SK-N-SH (cell line): ENCODE measurements at regions not wholly inside any gene's neighbourhood (a gene's known extent, or its start where the extent isn't known, plus 50 kb on each side); places are given as distances from the start of the nearest gene placed in this dataset.

Experiments
- CTCF ChIA-PET: fragments of 300-600, 350-600 bp; formaldehyde crosslinking; extraction: SDS; loops from one replicate; lab custom pipeline; 2021; lab: Yijun Ruan, JAX
- POLR2A ChIA-PET: fragments of 350-600 bp; sonication (Branson Sonifier 250); formaldehyde crosslinking; extraction: SDS; loops from one replicate; lab custom pipeline; 2020; ENCODE audit warnings: antibody characterized with exemption, inconsistent platforms; lab: Yijun Ruan, JAX
- DNase-seq: peaks from one replicate; pipeline ENCODE4 v3.0.0; 2012
- H2AFZ ChIP-seq: fragments of 200-600 bp; sonication (generic); 2 replicates; pipeline ENCODE4 v1.8.1; 2016; ENCODE audit warnings: antibody characterized with exemption, mild to moderate bottlenecking, low read depth
- H3F3A ChIP-seq: fragments of 200-600 bp; sonication (generic); replicated peaks from 2 replicates; pipeline ENCODE3; 2016; ENCODE audit warnings: antibody characterized with exemption, mild to moderate bottlenecking; ENCODE audit not compliant: insufficient read depth
- H3K27ac ChIP-seq, 2 experiments: fragments of 200-500 bp in 1 of 2; fragments of 200-600 bp in 1 of 2; sonication (Bioruptor generic) in 1 of 2; sonication (generic), shearing (Covaris generic) in 1 of 2; 2 replicates each; pipeline versions ENCODE4 v1.5.1 to v1.6.1; 2014 to 2016; ENCODE audit warnings: low read depth in 2 of 2, inconsistent platforms in 1 of 2, low read length in 1 of 2, mild to moderate bottlenecking in 1 of 2, mixed read lengths in 1 of 2
- H3K27me3 ChIP-seq: fragments of 200-600 bp; sonication (generic), shearing (Covaris generic); 2 replicates; pipeline ENCODE4 v1.6.1; 2016; ENCODE audit warnings: mixed run types; ENCODE audit not compliant: insufficient read depth
- H3K36me3 ChIP-seq, 2 experiments: fragments of 200-500 bp in 1 of 2; fragments of 200-600 bp in 1 of 2; sonication (Bioruptor generic) in 1 of 2; sonication (generic) in 1 of 2; replicated peaks in 1 of 2; 2 replicates each; pipeline versions ENCODE3 to v1.5.1; 2014 to 2016; ENCODE audit warnings: low read length in 1 of 2, mild to moderate bottlenecking in 1 of 2; ENCODE audit not compliant: insufficient read depth in 2 of 2, control insufficient read depth in 1 of 2
- H3K4me1 ChIP-seq, 2 experiments: fragments of 200-500 bp in 1 of 2; fragments of 200-600 bp in 1 of 2; sonication (Bioruptor generic) in 1 of 2; sonication (generic), shearing (Covaris generic) in 1 of 2; 2 replicates each; pipeline versions ENCODE4 v1.5.1 to v1.6.1; 2014 to 2016; ENCODE audit warnings: low read depth in 1 of 2, low read length in 1 of 2, mixed run types in 1 of 2; ENCODE audit not compliant: insufficient read depth in 2 of 2, control insufficient read depth in 1 of 2
- H3K4me2 ChIP-seq: fragments of 200-600 bp; sonication (generic), shearing (Covaris generic); 2 replicates; pipeline ENCODE4 v1.6.1; 2017; ENCODE audit warnings: mixed run types
- H3K4me3 ChIP-seq, 2 experiments: fragments of 200-500 bp in 1 of 2; fragments of 200-600 bp in 1 of 2; sonication (Bioruptor generic) in 1 of 2; sonication (generic), shearing (Covaris generic) in 1 of 2; 2 replicates each; pipeline versions ENCODE4 v1.5.1 to v1.8.1; 2014 to 2016; ENCODE audit warnings: low read depth in 2 of 2, inconsistent platforms in 1 of 2, low read length in 1 of 2, mild to moderate bottlenecking in 1 of 2, mixed read lengths in 1 of 2, moderate library complexity in 1 of 2
- H3K79me2 ChIP-seq: fragments of 200-600 bp; sonication (generic); 2 replicates; pipeline ENCODE4 v1.8.1; 2017; ENCODE audit warnings: mild to moderate bottlenecking; ENCODE audit not compliant: insufficient read depth
- H3K9ac ChIP-seq: fragments of 200-600 bp; sonication (generic); 2 replicates; pipeline ENCODE4 v1.6.1; 2017; ENCODE audit warnings: mixed run types
- H3K9me2 ChIP-seq: fragments of 200-600 bp; sonication (generic); 2 replicates; pipeline ENCODE4 v1.6.1; 2017; ENCODE audit warnings: mixed run types
- H3K9me3 ChIP-seq: fragments of 200-600 bp; sonication (generic); 2 replicates; pipeline ENCODE4 v1.6.1; 2017; ENCODE audit warnings: mixed run types, mild to moderate bottlenecking, moderate library complexity
- H4K20me1 ChIP-seq: fragments of 200-600 bp; sonication (generic); 2 replicates; pipeline ENCODE4 v1.6.1; 2017; ENCODE audit warnings: mild to moderate bottlenecking, mixed run types; ENCODE audit not compliant: insufficient read depth
- CHD2 ChIP-seq: fragments of 150-350 bp; IDR thresholded peaks from 2 replicates; pipeline ENCODE4 v1.6.1; 2018; ENCODE audit warnings: low read length; ENCODE audit not compliant: partially characterized antibody
- CTCF ChIP-seq: fragments of 200-600 bp; sonication (generic); IDR thresholded peaks from 2 replicates; pipeline ENCODE4 v1.6.1; 2017; ENCODE audit warnings: antibody characterized with exemption, mild to moderate bottlenecking, moderate library complexity
- ELF1 ChIP-seq: IDR thresholded peaks from 2 replicates; pipeline ENCODE4 v1.4.0; 2012
- FOSL2 ChIP-seq: IDR thresholded peaks from 2 replicates; pipeline ENCODE4 v1.4.0; 2012; ENCODE audit warnings: low read depth, mild to moderate bottlenecking, moderate library complexity, borderline replicate concordance
- FOXM1 ChIP-seq: IDR thresholded peaks from 2 replicates; pipeline ENCODE4 v1.4.0; 2012; ENCODE audit warnings: low read depth, mild to moderate bottlenecking
- GATA2 ChIP-seq: sonication (generic); formaldehyde crosslinking; IDR thresholded peaks from 2 replicates; pipeline ENCODE4 v1.5.0; 2020; ENCODE audit warnings: mild to moderate bottlenecking, missing genetic modification reagents
- JUND ChIP-seq: IDR thresholded peaks from 2 replicates; pipeline ENCODE4 v1.4.0; 2012
- MEF2A ChIP-seq: IDR thresholded peaks from 2 replicates; pipeline ENCODE4 v1.4.0; 2012; ENCODE audit warnings: low read depth, borderline replicate concordance
- RAD21 ChIP-seq: IDR thresholded peaks from 2 replicates; pipeline ENCODE4 v1.6.1; 2012; ENCODE audit warnings: mild to moderate bottlenecking, low read length
- RFX5 ChIP-seq: IDR thresholded peaks from 2 replicates; pipeline ENCODE4 v1.6.1; 2012; ENCODE audit warnings: mild to moderate bottlenecking, improper control_type of control experiment, low read length
- RXRA ChIP-seq: IDR thresholded peaks from 2 replicates; pipeline ENCODE4 v1.4.0; 2012; ENCODE audit warnings: low read depth, mild to moderate bottlenecking, borderline replicate concordance
- SIN3A ChIP-seq: IDR thresholded peaks from 2 replicates; pipeline ENCODE4 v1.6.1; 2012; ENCODE audit warnings: low read depth, mild to moderate bottlenecking, low read length, moderate library complexity, borderline replicate concordance
- TAF1 ChIP-seq: IDR thresholded peaks from 2 replicates; pipeline ENCODE4 v1.6.1; 2012; ENCODE audit warnings: low read depth, mild to moderate bottlenecking, low read length, moderate library complexity, borderline replicate concordance
- TEAD4 ChIP-seq: IDR thresholded peaks from 2 replicates; pipeline ENCODE4 v1.4.0; 2012; ENCODE audit warnings: mild to moderate bottlenecking, borderline replicate concordance; ENCODE audit not compliant: insufficient read depth
- USF1 ChIP-seq: IDR thresholded peaks from 2 replicates; pipeline ENCODE4 v1.4.0; 2012; ENCODE audit warnings: low read depth, borderline replicate concordance
- USF2 ChIP-seq: fragments of 150-350 bp; IDR thresholded peaks from 2 replicates; pipeline ENCODE4 v1.6.1; 2017; ENCODE audit warnings: antibody characterized with exemption, low read length, low read depth, borderline replicate concordance
- YY1 ChIP-seq: IDR thresholded peaks from 2 replicates; pipeline ENCODE4 v1.4.0; 2012; ENCODE audit warnings: low read depth, mild to moderate bottlenecking
- WGBS: methylation state at CpG from one replicate; pipeline ENCODE4 v1.1.6; 2017; ENCODE audit warnings: low lambda C conversion rate; 5-methylcytosine and 5-hydroxymethylcytosine counted together

- CTCF ChIA-PET = no interaction called here
- no peak overlapping the region for H3K27ac ChIP-seq
These were observed 242.5 kb upstream of the AJAP1 start for GRCh38 chr1:4411862-4412261.

GRCh38 chr1:4415476-4415875 lies 238.9 kb upstream of the AJAP1 start:
- Histone ChIP-seq H3K4me3 (no peak overlapping the region), H3K36me3 (no peaks in the 10 kb centered on the region), H3K27ac (no peak overlapping the region), H3K4me1 (no peaks in the 10 kb centered on the region), H4K20me1 (no peaks in the 10 kb centered on the region), H3K79me2 (no peaks in the 10 kb centered on the region), H3K9ac (no peak overlapping the region), H3K9me2 (no peaks in the 10 kb centered on the region), H2AFZ (no peak overlapping the region), H3F3A (no peaks in the 10 kb centered on the region), H3K9me3 (no peaks in the 10 kb centered on the region), H3K27me3 (no peaks in the 10 kb centered on the region), H3K4me2 (no peak overlapping the region)
- no peak for DNase-seq
- no peak for TF ChIP-seq FOXM1
- TF ChIP-seq USF2 = no peak
- TF ChIP-seq JUND = no peak
- POLR2A ChIA-PET = no interaction called here
- WGBS = 49% methylated on average over 5 of the region's 5 CpGs
- CTCF ChIA-PET = no interaction called here

More at GRCh38 chr1:4411862-4412261, 242.5 kb upstream of the AJAP1 start:
- Histone ChIP-seq H2AFZ (no peak overlapping the region), H3K79me2 (no peaks in the 10 kb centered on the region), H3F3A (no peaks in the 10 kb centered on the region), H3K9me2 (no peaks in the 10 kb centered on the region), H3K4me3 (no peak overlapping the region), H3K9me3 (no peaks in the 10 kb centered on the region), H3K4me2 (no peak overlapping the region), H3K4me1 (no peaks in the 10 kb centered on the region), H4K20me1 (no peaks in the 10 kb centered on the region), H3K9ac (no peak overlapping the region), H3K27me3 (no peaks in the 10 kb centered on the region), H3K36me3 (no peaks in the 10 kb centered on the region)
- no peak for TF ChIP-seq TEAD4
- no peak for TF ChIP-seq ELF1
- no peak for TF ChIP-seq YY1
- TF ChIP-seq USF2 = no peak
- no peak for TF ChIP-seq JUND
- no peak for TF ChIP-seq RXRA
- TF ChIP-seq USF1 = no peak
- WGBS = 78% methylated on average over 14 of the region's 15 CpGs
- POLR2A ChIA-PET = no interaction called here
- DNase-seq = no peak

- Histone ChIP-seq H3K36me3 (no peaks in the 10 kb centered on the region), H3K4me3 (no peak overlapping the region), H3K9me2 (no peaks in the 10 kb centered on the region), H3K4me2 (no peak overlapping the region), H3K27me3 (no peaks in the 10 kb centered on the region), H2AFZ (no peak overlapping the region), H3K79me2 (no peaks in the 10 kb centered on the region), H3F3A (no peaks in the 10 kb centered on the region), H3K4me1 (no peaks in the 10 kb centered on the region), H3K27ac (no peak overlapping the region), H4K20me1 (no peaks in the 10 kb centered on the region), H3K9me3 (no peaks in the 10 kb centered on the region), H3K9ac (no peak overlapping the region)
- 20% methylated on average over 5 of the region's 5 CpGs for WGBS
- POLR2A ChIA-PET = no interaction called here
- DNase-seq = no peak
- CTCF ChIA-PET = no interaction called here
- TF ChIP-seq CHD2 (no peak), ELF1 (no peak), CTCF (no peak), RFX5 (no peak), FOSL2 (no peak), JUND (no peak), MEF2A (no peak), TAF1 (no peak), SIN3A (no peak), GATA2 (no peak), RAD21 (no peak), TEAD4 (no peak)
These were observed 238.2 kb upstream of the AJAP1 start for GRCh38 chr1:4416189-4416588.
